ENCODE measurements at regions not wholly inside any gene's neighbourhood (a gene's known extent, or its start where the extent isn't known, plus 50 kb on each side); places are given as distances from the start of the nearest gene placed in this dataset.

- H3K27me3 ChIP-seq (ENCODE audit: control insufficient read depth, insufficient read depth, low read length) = no peaks in the 10 kb centered on the region
- peaks cover 2% of the 10 kb centered on the region for H3K4me1 ChIP-seq (ENCODE audit: control insufficient read depth, insufficient read depth, low read length)
- H3K4me3 ChIP-seq (ENCODE audit: low read depth, low read length) = no peak overlapping the region
- no peak overlapping the region for H3K9ac ChIP-seq (ENCODE audit: low read depth, low read length)
- H3K9me3 ChIP-seq (ENCODE audit: control insufficient read depth, insufficient read depth, low read length) = no peaks in the 10 kb centered on the region
- no peaks in the 10 kb centered on the region for H3K36me3 ChIP-seq (ENCODE audit: control insufficient read depth, insufficient read depth, low read length)
Measured at GRCh38 chr14:46058964-46059563, 592.5 kb downstream of the RPL10L start.

DNA sequence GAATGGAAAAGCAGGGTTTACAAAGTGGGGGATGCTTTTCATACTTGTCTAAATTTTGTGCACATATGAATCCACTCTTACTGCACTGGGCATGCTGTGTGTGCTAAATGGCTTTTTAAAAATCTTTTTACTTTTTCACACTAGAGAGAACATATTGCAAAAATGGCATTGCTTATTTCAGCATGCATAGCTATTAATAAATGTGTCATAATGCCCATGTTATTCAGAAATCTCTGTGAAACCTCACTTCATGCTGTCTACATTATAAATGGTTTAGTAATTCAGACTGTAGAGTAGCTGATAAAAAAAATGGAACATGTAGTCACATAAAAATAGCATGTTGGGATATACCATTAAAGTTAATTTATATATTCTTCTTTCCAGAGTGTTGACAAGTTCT lies 593.8 kb downstream of the RPL10L start:
- H3K9me3 ChIP-seq (ENCODE audit: control insufficient read depth, insufficient read depth, low read length) = no peaks in the 10 kb centered on the region
- no peak overlapping the region for H3K9ac ChIP-seq (ENCODE audit: low read depth, low read length)
- H3K4me3 ChIP-seq (ENCODE audit: low read depth, low read length) = no peak overlapping the region
- H3K36me3 ChIP-seq (ENCODE audit: control insufficient read depth, insufficient read depth, low read length) = no peaks in the 10 kb centered on the region
- no peaks in the 10 kb centered on the region for H3K27me3 ChIP-seq (ENCODE audit: control insufficient read depth, insufficient read depth, low read length)
- no peaks in the 10 kb centered on the region for H3K4me1 ChIP-seq (ENCODE audit: control insufficient read depth, insufficient read depth, low read length)

GRCh38 chr14:46054526-46054925 lies 597.1 kb downstream of the RPL10L start:
- no peak overlapping the region for H3K4me3 ChIP-seq (ENCODE audit: low read depth, low read length)
- no peaks in the 10 kb centered on the region for H3K27me3 ChIP-seq (ENCODE audit: control insufficient read depth, insufficient read depth, low read length)
- H3K9ac ChIP-seq (ENCODE audit: low read depth, low read length) = no peak overlapping the region
- H3K36me3 ChIP-seq (ENCODE audit: control insufficient read depth, insufficient read depth, low read length) = no peaks in the 10 kb centered on the region
- no peaks in the 10 kb centered on the region for H3K9me3 ChIP-seq (ENCODE audit: control insufficient read depth, insufficient read depth, low read length)
- no peaks in the 10 kb centered on the region for H3K4me1 ChIP-seq (ENCODE audit: control insufficient read depth, insufficient read depth, low read length)

- Histone ChIP-seq H3K9ac (ENCODE audit: low read depth, low read length) (no peak overlapping the region), H3K4me3 (ENCODE audit: low read depth, low read length) (no peak overlapping the region), H3K27me3 (ENCODE audit: control insufficient read depth, insufficient read depth, low read length) (no peaks in the 10 kb centered on the region), H3K9me3 (ENCODE audit: control insufficient read depth, insufficient read depth, low read length) (no peaks in the 10 kb centered on the region), H3K36me3 (ENCODE audit: control insufficient read depth, insufficient read depth, low read length) (no peaks in the 10 kb centered on the region), H3K4me1 (ENCODE audit: control insufficient read depth, insufficient read depth, low read length) (no peaks in the 10 kb centered on the region)
Measured at GRCh38 chr14:46053221-46053620, 598.4 kb downstream of the RPL10L start.

GRCh38 chr14:46051796-46052195 lies 599.8 kb downstream of the RPL10L start:
- H3K4me3 ChIP-seq (ENCODE audit: low read depth, low read length) = no peak overlapping the region
- H3K36me3 ChIP-seq (ENCODE audit: control insufficient read depth, insufficient read depth, low read length) = no peaks in the 10 kb centered on the region
- H3K9ac ChIP-seq (ENCODE audit: low read depth, low read length) = no peak overlapping the region
- H3K4me1 ChIP-seq (ENCODE audit: control insufficient read depth, insufficient read depth, low read length) = no peaks in the 10 kb centered on the region
- no peaks in the 10 kb centered on the region for H3K27me3 ChIP-seq (ENCODE audit: control insufficient read depth, insufficient read depth, low read length)
- no peaks in the 10 kb centered on the region for H3K9me3 ChIP-seq (ENCODE audit: control insufficient read depth, insufficient read depth, low read length)

GRCh38 chr14:46048127-46048526 lies 603.5 kb downstream of the RPL10L start:
- no peak overlapping the region for H3K4me3 ChIP-seq (ENCODE audit: low read depth, low read length)
- no peaks in the 10 kb centered on the region for H3K27me3 ChIP-seq (ENCODE audit: control insufficient read depth, insufficient read depth, low read length)
- no peaks in the 10 kb centered on the region for H3K9me3 ChIP-seq (ENCODE audit: control insufficient read depth, insufficient read depth, low read length)
- no peak overlapping the region for H3K9ac ChIP-seq (ENCODE audit: low read depth, low read length)
- H3K4me1 ChIP-seq (ENCODE audit: control insufficient read depth, insufficient read depth, low read length) = no peaks in the 10 kb centered on the region
- no peaks in the 10 kb centered on the region for H3K36me3 ChIP-seq (ENCODE audit: control insufficient read depth, insufficient read depth, low read length)

- Histone ChIP-seq H3K4me1 (ENCODE audit: control insufficient read depth, insufficient read depth, low read length) (no peaks in the 10 kb centered on the region), H3K36me3 (ENCODE audit: control insufficient read depth, insufficient read depth, low read length) (no peaks in the 10 kb centered on the region), H3K9ac (ENCODE audit: low read depth, low read length) (no peak overlapping the region), H3K9me3 (ENCODE audit: control insufficient read depth, insufficient read depth, low read length) (no peaks in the 10 kb centered on the region), H3K27me3 (ENCODE audit: control insufficient read depth, insufficient read depth, low read length) (no peaks in the 10 kb centered on the region), H3K4me3 (ENCODE audit: low read depth, low read length) (no peak overlapping the region)
Measured at GRCh38 chr14:46036099-46036498, 615.5 kb downstream of the RPL10L start.

DNA sequence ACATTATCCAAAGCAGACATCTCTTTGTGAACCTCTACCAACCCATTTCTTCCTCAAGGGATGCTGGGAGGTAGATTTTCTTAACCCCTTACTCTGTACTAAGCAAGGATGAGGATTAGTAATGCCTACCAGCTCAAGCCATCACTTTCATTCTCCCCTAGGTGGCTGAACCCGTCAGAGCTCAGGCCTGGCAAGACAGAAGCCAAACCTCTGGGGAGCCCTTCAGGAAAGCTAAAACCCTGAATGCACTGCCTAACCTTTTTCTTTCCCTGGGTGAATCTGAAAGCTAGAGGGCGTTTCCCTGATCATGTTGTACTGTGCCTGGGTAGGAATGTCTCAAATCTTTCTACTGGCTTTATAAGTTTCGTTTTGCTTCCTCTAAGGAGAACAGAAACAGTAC lies 617.3 kb downstream of the RPL10L start:
- Histone ChIP-seq H3K4me3 (ENCODE audit: low read depth, low read length) (no peak overlapping the region), H3K9ac (ENCODE audit: low read depth, low read length) (no peak overlapping the region), H3K9me3 (ENCODE audit: control insufficient read depth, insufficient read depth, low read length) (no peaks in the 10 kb centered on the region), H3K27me3 (ENCODE audit: control insufficient read depth, insufficient read depth, low read length) (no peaks in the 10 kb centered on the region), H3K4me1 (ENCODE audit: control insufficient read depth, insufficient read depth, low read length) (no peaks in the 10 kb centered on the region), H3K36me3 (ENCODE audit: control insufficient read depth, insufficient read depth, low read length) (no peaks in the 10 kb centered on the region)

DNA sequence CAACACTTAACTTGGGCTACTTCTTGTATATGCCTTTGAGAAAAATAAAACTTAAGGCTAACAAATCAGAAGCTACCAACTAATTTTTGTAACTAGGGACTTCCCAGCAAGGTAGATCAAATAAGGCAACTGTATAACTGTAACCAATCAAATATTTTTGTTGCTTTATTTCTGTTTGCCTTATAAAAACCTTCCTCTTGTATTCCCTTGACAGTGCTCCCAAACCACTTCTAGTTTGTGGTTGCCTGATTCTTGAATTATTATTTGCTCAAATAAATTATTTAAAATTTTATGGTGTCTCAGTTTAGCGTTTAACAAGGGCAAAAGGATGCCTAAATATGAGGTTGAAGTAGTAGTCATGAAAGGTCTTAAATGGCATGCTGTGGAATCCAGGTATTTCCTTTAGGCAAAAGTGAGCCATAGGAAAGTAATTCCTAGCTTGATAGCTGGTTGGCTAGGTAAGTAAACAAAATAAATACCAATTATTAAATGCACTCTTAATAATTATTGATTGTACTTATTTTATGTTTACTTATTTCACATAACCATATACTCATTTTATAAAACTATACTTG lies 632.6 kb downstream of the RPL10L start:
- Histone ChIP-seq H3K4me1 (ENCODE audit: control insufficient read depth, insufficient read depth, low read length) (peaks cover 6% of the 10 kb centered on the region), H3K36me3 (ENCODE audit: control insufficient read depth, insufficient read depth, low read length) (no peaks in the 10 kb centered on the region), H3K27me3 (ENCODE audit: control insufficient read depth, insufficient read depth, low read length) (no peaks in the 10 kb centered on the region)

DNA sequence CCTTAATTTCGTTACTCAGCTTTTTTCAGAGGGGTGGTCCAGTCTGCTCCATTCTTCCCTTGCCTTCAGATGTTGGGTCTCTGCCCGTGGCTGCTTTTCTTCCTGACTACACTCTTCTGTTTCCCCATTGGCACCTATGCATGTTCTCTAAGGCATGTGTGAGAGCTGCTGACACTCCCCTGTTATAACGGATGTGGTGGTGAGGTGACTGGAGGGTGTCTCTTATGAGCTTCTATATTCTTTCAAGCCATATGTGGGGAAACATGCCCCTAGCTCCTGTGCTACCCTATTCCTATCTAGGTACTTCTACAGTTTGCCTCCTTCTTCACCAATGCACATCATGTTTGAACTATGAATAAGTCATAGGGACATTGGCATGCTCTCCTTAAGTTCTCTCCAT lies 643.2 kb downstream of the RPL10L start:
- Histone ChIP-seq H3K4me3 (ENCODE audit: low read depth, low read length) (no peak overlapping the region), H3K9me3 (ENCODE audit: control insufficient read depth, insufficient read depth, low read length) (no peaks in the 10 kb centered on the region), H3K36me3 (ENCODE audit: control insufficient read depth, insufficient read depth, low read length) (no peaks in the 10 kb centered on the region), H3K4me1 (ENCODE audit: control insufficient read depth, insufficient read depth, low read length) (no peaks in the 10 kb centered on the region), H3K27me3 (ENCODE audit: control insufficient read depth, insufficient read depth, low read length) (no peaks in the 10 kb centered on the region), H3K9ac (ENCODE audit: low read depth, low read length) (no peak overlapping the region)

More for the DNA sequence above, 632.6 kb downstream of the RPL10L start:
- no peak overlapping the region for H3K9ac ChIP-seq (ENCODE audit: low read depth, low read length)
- H3K4me3 ChIP-seq (ENCODE audit: low read depth, low read length) = no peak overlapping the region
- no peaks in the 10 kb centered on the region for H3K9me3 ChIP-seq (ENCODE audit: control insufficient read depth, insufficient read depth, low read length)

- no peaks in the 10 kb centered on the region for H3K36me3 ChIP-seq (ENCODE audit: control insufficient read depth, insufficient read depth, low read length)
- H3K4me1 ChIP-seq (ENCODE audit: control insufficient read depth, insufficient read depth, low read length) = no peaks in the 10 kb centered on the region
- H3K27me3 ChIP-seq (ENCODE audit: control insufficient read depth, insufficient read depth, low read length) = no peaks in the 10 kb centered on the region
- H3K4me3 ChIP-seq (ENCODE audit: low read depth, low read length) = no peak overlapping the region
- no peaks in the 10 kb centered on the region for H3K9me3 ChIP-seq (ENCODE audit: control insufficient read depth, insufficient read depth, low read length)
- no peak overlapping the region for H3K9ac ChIP-seq (ENCODE audit: low read depth, low read length)
Measured at GRCh38 chr14:45998554-45998953, 653.0 kb downstream of the RPL10L start.

- H3K4me1 ChIP-seq (ENCODE audit: control insufficient read depth, insufficient read depth, low read length) = no peaks in the 10 kb centered on the region
- H3K9ac ChIP-seq (ENCODE audit: low read depth, low read length) = no peak overlapping the region
- H3K36me3 ChIP-seq (ENCODE audit: control insufficient read depth, insufficient read depth, low read length) = no peaks in the 10 kb centered on the region
- H3K4me3 ChIP-seq (ENCODE audit: low read depth, low read length) = no peak overlapping the region
- H3K9me3 ChIP-seq (ENCODE audit: control insufficient read depth, insufficient read depth, low read length) = no peaks in the 10 kb centered on the region
- no peaks in the 10 kb centered on the region for H3K27me3 ChIP-seq (ENCODE audit: control insufficient read depth, insufficient read depth, low read length)
Measured at GRCh38 chr14:45990252-45990651, 661.3 kb downstream of the RPL10L start.
